ENCODE measurements at regions not wholly inside any gene's neighbourhood (a gene's known extent, or its start where the extent isn't known, plus 50 kb on each side); places are given as distances from the start of the nearest gene placed in this dataset.

DNA sequence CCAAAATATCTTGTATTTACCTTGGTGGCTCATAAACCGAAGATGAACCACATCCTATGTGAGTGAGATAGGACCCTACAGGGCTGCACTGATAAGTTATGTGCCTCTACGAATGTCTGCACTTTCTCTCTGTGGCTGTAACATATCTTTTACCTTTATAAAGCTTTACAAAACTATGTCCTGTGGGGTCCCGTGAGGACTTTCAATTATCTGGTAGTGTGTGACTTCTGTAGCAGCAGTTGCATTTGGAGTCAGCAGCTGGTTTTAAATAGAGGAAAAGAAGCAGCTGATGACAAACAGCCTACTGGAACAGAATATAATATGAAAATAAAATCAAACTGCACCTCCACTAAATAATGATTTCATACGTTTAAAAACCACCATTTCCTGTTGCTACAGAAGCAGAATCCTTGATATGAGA lies 222.4 kb upstream of the GNAI1 start:
- no peak overlapping the region for H3K4me3 ChIP-seq (ENCODE audit: low read depth, low read length)
- DNase-seq (ENCODE audit: low read depth): no peak
- TF ChIP-seq, protein P1, sequence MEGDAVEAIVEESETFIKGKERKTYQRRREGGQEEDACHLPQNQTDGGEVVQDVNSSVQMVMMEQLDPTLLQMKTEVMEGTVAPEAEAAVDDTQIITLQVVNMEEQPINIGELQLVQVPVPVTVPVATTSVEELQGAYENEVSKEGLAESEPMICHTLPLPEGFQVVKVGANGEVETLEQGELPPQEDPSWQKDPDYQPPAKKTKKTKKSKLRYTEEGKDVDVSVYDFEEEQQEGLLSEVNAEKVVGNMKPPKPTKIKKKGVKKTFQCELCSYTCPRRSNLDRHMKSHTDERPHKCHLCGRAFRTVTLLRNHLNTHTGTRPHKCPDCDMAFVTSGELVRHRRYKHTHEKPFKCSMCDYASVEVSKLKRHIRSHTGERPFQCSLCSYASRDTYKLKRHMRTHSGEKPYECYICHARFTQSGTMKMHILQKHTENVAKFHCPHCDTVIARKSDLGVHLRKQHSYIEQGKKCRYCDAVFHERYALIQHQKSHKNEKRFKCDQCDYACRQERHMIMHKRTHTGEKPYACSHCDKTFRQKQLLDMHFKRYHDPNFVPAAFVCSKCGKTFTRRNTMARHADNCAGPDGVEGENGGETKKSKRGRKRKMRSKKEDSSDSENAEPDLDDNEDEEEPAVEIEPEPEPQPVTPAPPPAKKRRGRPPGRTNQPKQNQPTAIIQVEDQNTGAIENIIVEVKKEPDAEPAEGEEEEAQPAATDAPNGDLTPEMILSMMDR (conservative IDR thresholded peaks at IDR 0.05; ENCODE audit: low read depth, low read length): no peak

DNA sequence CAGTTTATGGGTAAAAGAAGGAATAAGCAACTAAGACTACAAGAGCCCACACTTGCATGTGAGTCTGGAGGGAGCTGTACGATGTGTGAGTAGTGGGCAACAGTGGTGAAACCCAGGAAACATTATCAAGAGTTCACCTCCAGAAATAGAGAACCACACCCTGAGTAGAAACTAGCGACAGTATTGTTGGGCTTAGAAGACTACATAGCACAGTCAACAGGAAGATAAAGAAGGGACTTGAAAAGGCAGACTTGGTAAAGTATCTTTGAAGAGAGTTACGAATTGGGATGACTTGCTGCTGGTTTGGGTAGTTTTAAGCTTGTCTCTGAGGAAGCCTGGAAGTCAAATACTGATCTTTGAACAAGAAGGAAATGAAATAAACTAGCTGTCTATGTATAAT lies 223.2 kb upstream of the GNAI1 start:
- H3K4me3 ChIP-seq (ENCODE audit: low read depth, low read length): no peak overlapping the region
- TF ChIP-seq, protein P1 (conservative IDR thresholded peaks at IDR 0.05; ENCODE audit: low read depth, low read length): no peak
- no peak for DNase-seq (ENCODE audit: low read depth)

DNA sequence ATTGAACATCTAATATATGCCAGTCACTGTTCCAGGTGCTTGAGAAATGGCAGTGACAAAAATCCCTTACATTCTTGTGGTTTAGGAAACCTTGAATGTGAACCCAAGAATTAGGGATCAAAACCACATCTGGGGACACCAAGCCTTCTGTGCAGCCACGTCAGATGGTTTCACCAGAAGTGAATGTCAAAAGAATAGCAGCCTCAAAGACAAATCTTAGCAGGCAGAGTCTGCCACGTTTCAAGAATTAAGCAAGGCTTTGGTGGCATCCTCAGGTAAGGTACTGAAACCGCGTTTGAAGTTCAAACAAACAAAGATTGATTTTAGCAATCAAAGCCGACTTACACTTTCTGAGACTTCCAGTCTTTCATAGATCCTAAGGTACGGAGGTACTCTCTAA lies 225.5 kb upstream of the GNAI1 start:
- no peak for DNase-seq (ENCODE audit: low read depth)
- TF ChIP-seq, protein P1 (conservative IDR thresholded peaks at IDR 0.05; ENCODE audit: low read depth, low read length): no peak
- no peak overlapping the region for H3K4me3 ChIP-seq (ENCODE audit: low read depth, low read length)

DNA sequence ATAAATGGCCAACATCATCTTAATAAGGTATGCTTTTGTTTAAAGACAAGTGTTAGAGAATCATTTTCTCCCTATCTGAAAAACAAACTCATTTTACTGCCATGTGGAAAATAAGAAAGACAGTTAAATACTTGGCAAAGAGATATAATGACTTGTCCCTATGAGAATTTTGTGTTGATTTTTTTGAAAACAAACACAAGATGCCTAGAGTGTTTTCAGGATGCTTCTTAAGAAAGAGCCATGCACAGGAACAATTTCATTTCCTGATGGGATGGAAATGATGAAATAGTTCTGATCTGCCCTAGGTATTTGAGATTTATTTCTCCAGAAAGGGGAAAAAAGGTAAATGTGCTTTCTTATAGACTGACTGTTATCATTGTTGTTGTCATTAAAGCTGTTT lies 237.5 kb upstream of the GNAI1 start:
- no peak for DNase-seq (ENCODE audit: low read depth)
- no peak overlapping the region for H3K4me3 ChIP-seq (ENCODE audit: low read depth, low read length)
- TF ChIP-seq, protein P1 (conservative IDR thresholded peaks at IDR 0.05; ENCODE audit: low read depth, low read length): no peak

DNA sequence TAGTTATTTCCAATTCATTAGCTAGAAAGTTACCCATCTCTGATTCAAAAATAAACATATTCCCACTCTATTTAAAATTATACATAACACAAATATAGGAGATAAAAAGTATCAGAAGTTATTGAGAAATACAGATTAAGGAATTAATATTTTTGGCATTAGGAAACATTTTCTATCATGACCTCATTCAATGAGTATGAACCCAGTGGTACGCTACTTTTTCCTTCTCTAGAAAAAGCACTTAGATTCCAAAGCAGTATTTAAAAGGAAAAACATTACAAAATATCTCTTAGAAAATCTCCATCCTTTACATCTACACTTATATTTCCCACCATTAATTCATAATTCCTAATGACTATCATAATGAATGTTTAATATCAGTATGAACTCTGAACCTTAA lies 240.6 kb upstream of the GNAI1 start:
- TF ChIP-seq, protein P1 (conservative IDR thresholded peaks at IDR 0.05; ENCODE audit: low read depth, low read length): no peak
- DNase-seq (ENCODE audit: low read depth): no peak
- no peak overlapping the region for H3K4me3 ChIP-seq (ENCODE audit: low read depth, low read length)

DNA sequence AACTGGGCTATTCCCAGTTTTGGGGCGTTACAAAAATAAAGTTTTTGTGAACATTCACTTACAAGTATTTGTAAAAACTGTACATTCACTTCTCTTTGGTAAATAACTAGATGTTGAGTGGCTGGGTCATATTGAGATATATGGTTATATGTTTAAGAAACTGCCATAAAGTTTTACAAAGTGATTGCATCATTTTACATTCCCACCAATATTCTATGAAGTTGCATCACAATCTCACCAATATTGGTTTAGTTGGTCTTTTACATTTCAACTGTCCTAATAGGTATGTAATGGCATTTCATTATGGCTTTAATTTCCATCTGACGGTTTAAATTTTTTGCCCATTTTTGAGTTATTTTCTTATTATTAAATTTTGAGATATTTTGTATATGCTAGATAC lies 251.7 kb upstream of the GNAI1 start:
- TF ChIP-seq, protein P1 (conservative IDR thresholded peaks at IDR 0.05; ENCODE audit: low read depth, low read length): no peak
- no peak for DNase-seq (ENCODE audit: low read depth)
- H3K4me3 ChIP-seq (ENCODE audit: low read depth, low read length): no peak overlapping the region

DNA sequence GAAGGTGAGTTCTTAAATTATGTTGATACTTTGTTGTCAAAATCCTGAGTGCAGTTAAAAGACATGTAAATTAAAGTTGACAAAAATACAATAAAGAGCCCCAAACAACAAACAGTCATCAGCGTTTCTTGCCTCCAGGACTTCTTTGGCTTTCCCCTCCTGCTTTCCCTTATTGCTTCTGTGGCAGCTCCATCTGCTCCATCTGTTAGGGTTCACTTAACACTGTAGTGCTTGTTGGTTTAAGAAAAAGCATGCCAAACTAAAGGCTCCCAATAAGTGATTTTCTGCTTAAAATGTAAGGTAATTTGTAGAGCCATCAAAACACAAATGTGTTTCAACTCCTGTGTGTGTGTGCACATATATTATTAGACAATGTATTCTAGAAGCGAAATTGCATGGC lies 254.3 kb upstream of the GNAI1 start:
- no peak for DNase-seq (ENCODE audit: low read depth)
- no peak overlapping the region for H3K4me3 ChIP-seq (ENCODE audit: low read depth, low read length)
- TF ChIP-seq, protein P1 (conservative IDR thresholded peaks at IDR 0.05; ENCODE audit: low read depth, low read length): no peak
